Ovary (tissue), 7 donors: ENCODE measurements at regions not wholly inside any gene's neighbourhood (a gene's known extent, or its start where the extent isn't known, plus 50 kb on each side); places are given as distances from the start of the nearest gene placed in this dataset.

Source experiments
- DNase-seq, 5 donors: peaks; one replicate each; pipeline ENCODE4 v3.0.0-alpha.2; 2019 to 2020
- H3K27ac ChIP-seq, 2 donors: fragments of 200-600 bp; one replicate each; pipeline versions ENCODE4 v1.5.1 to v1.8.0; 2019 to 2022
- H3K27me3 ChIP-seq: fragments of 200-600 bp; one replicate; pipeline ENCODE4 v1.8.0; 2022
- H3K36me3 ChIP-seq: fragments of 200-600 bp; sonication (generic); one replicate; pipeline ENCODE4 v1.5.1; 2019
- H3K4me1 ChIP-seq: one replicate; pipeline ENCODE4 v1.8.1; 2013; ENCODE audit warnings: mild to moderate bottlenecking, moderate library complexity; ENCODE audit not compliant: insufficient read depth
- H3K4me3 ChIP-seq: fragments of 200-600 bp; sonication (generic); one replicate; pipeline ENCODE4 v1.5.1; 2017
- H3K9me3 ChIP-seq, 2 donors: fragments of 200-600 bp in 1 of 2; sonication (generic) in 1 of 2; one replicate each; pipeline versions ENCODE4 v1.5.1 to v1.8.1; 2013 to 2019; ENCODE audit warnings: mild to moderate bottlenecking in 1 of 2, moderate library complexity in 1 of 2
- EP300 ChIP-seq: sonication (generic); formaldehyde crosslinking; IDR thresholded peaks from one replicate; pipeline ENCODE4 v1.6.1; 2017; ENCODE audit warnings: antibody characterized with exemption
- POLR2A ChIP-seq: fragments of 450-650 bp; IDR thresholded peaks from one replicate; pipeline ENCODE4 v1.6.1; 2017; ENCODE audit warnings: antibody characterized with exemption, mild to moderate bottlenecking, moderate library complexity
- WGBS, 3 donors: extraction: QIAGEN DNeasy Blood & Tissue Kit in 1 of 3; methylation state at CpG; one replicate each; pipeline versions ENCODE4 v1.1.5 to v1.1.7; 2013 to 2017; 5-methylcytosine and 5-hydroxymethylcytosine counted together
- intact Hi-C, 4 donors: fragments of 100-400 bp; cut with DNase I; formaldehyde crosslinking; loops; one replicate each; pipeline versions ENCODE4 v1.11.0 to v1.15.1; 2022 to 2023
- TF ChIP-seq, protein P1 (sequence below), 3 donors: fragments of 450-650 bp in 2 of 3; fragments of 200-600 bp in 1 of 3; IDR thresholded peaks; one replicate each; pipeline versions ENCODE4 v1.5.1 to v1.8.0; 2016 to 2022; ENCODE audit warnings: antibody characterized with exemption in 3 of 3, mild to moderate bottlenecking in 1 of 3
- donor health status: DM: no; HTN: no; CAD: no; lungs with moderate emphysema.
- donor health status: DM: no; HTN: no; CAD: no.
- donor health status: Bipolar disorder and iron deficiency.
- donor health status: DM: no; HTN: no; CAD: no.
- donor health status: DM: yes; HTN: yes; CAD: no.

- Histone ChIP-seq H3K36me3 (no peaks in the 10 kb centered on the region), H3K27me3 (no peaks in the 10 kb centered on the region), H3K27ac (no peak overlapping the region), H3K9me3 (no peaks in the 10 kb centered on the region), H3K4me1 (peaks cover 3% of the 10 kb centered on the region), H3K4me3 (no peak overlapping the region)
- TF ChIP-seq, protein P1, sequence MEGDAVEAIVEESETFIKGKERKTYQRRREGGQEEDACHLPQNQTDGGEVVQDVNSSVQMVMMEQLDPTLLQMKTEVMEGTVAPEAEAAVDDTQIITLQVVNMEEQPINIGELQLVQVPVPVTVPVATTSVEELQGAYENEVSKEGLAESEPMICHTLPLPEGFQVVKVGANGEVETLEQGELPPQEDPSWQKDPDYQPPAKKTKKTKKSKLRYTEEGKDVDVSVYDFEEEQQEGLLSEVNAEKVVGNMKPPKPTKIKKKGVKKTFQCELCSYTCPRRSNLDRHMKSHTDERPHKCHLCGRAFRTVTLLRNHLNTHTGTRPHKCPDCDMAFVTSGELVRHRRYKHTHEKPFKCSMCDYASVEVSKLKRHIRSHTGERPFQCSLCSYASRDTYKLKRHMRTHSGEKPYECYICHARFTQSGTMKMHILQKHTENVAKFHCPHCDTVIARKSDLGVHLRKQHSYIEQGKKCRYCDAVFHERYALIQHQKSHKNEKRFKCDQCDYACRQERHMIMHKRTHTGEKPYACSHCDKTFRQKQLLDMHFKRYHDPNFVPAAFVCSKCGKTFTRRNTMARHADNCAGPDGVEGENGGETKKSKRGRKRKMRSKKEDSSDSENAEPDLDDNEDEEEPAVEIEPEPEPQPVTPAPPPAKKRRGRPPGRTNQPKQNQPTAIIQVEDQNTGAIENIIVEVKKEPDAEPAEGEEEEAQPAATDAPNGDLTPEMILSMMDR (IDR thresholded peaks at IDR 0.05), result no peak
- TF ChIP-seq POLR2A (no peak), EP300 (no peak)
- DNase-seq, result no peak
- intact Hi-C loops, result no loop called here
These were observed 275.7 kb downstream of the CSNK1G3 start for GRCh38 chr5:123787635-123788034.

DNA sequence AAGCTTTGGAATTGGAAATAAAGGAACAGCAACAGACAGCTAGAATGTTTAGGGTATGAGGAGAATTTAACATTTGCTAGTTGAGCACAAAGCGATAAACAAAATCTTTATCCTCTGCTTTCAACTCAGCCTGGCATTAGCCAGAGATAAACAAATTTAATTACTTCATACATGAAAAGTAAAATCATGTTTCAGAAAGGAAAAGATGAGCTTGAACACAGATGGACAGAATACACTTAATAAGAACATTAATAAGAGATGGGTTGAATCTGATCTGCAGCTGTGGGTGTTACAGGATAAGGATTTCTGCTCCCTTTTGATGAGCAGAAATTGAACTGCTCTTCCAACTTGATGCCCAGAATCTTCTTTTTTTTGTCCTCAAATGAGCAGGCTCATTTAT, 275.2 kb downstream of the CSNK1G3 start:
- 89 to 94% (median 90%) methylated on average over 1 of the region's 1 CpG for WGBS, 3 donors
- H3K36me3 ChIP-seq, result no peaks in the 10 kb centered on the region
- TF ChIP-seq, protein P1 (IDR thresholded peaks at IDR 0.05), result no peak
- TF ChIP-seq EP300 (no peak), POLR2A (no peak)
- peaks cover 3% of the 10 kb centered on the region for H3K4me1 ChIP-seq
- H3K27me3 ChIP-seq, result no peaks in the 10 kb centered on the region
- no peak overlapping the region for H3K27ac ChIP-seq
- intact Hi-C loops, result no loop called here
- DNase-seq, result no peak
- H3K9me3 ChIP-seq, result no peaks in the 10 kb centered on the region
- H3K4me3 ChIP-seq, result no peak overlapping the region

- peaks cover 3% of the 10 kb centered on the region for H3K4me1 ChIP-seq
- no peaks in the 10 kb centered on the region for H3K27me3 ChIP-seq
- TF ChIP-seq, protein P1 (IDR thresholded peaks at IDR 0.05), result no peak
- TF ChIP-seq EP300, result no peak
- no peak for TF ChIP-seq POLR2A
- intact Hi-C loops, result no loop called here
- WGBS, 3 donors, result 86 to 90% (median 87%) methylated on average over 5 of the region's 5 CpGs
- no peak overlapping the region for H3K27ac ChIP-seq
- no peak overlapping the region for H3K4me3 ChIP-seq
- H3K36me3 ChIP-seq, result no peaks in the 10 kb centered on the region
- no peak for DNase-seq
- no peaks in the 10 kb centered on the region for H3K9me3 ChIP-seq
These were observed 274.4 kb downstream of the CSNK1G3 start for GRCh38 chr5:123786411-123786810.

- Histone ChIP-seq H3K36me3 (no peaks in the 10 kb centered on the region), H3K27me3 (no peaks in the 10 kb centered on the region), H3K4me1 (peaks cover 3% of the 10 kb centered on the region), H3K4me3 (no peak overlapping the region), H3K9me3 (no peaks in the 10 kb centered on the region), H3K27ac (no peak overlapping the region)
- TF ChIP-seq, protein P1 (IDR thresholded peaks at IDR 0.05), result no peak
- TF ChIP-seq EP300 (no peak), POLR2A (no peak)
- 3 to 5% (median 4%) methylated on average over 5 of the region's 5 CpGs for WGBS, 3 donors
- DNase-seq, result peak in 1 of 5 donors; percentile 12
- intact Hi-C loops, result no loop called here
These were observed 273.4 kb downstream of the CSNK1G3 start for GRCh38 chr5:123785162-123786071.
